ENCODE measurements at regions not wholly inside any gene's neighbourhood (a gene's known extent, or its start where the extent isn't known, plus 50 kb on each side); places are given as distances from the start of the nearest gene placed in this dataset.
"Not testable (repeated sequence)": the region's sequence is repeated elsewhere in the genome, so short reads cannot be mapped to it uniquely, and the experiment has no call there.

- no peak for TF ChIP-seq CTCF (IDR thresholded peaks at IDR 0.05)
- intact Hi-C loops (cut with DNase I) = no loop called here
- H3K9me3 ChIP-seq = no peaks in the 10 kb centered on the region
- H3K27ac ChIP-seq = no peak overlapping the region
- H3K4me1 ChIP-seq = no peaks in the 10 kb centered on the region
- DNase-seq = no peak
- H3K9ac ChIP-seq (ENCODE audit: low read depth in 2 of 2, low read length in 2 of 2) = no peak overlapping the region
- H3K27me3 ChIP-seq = no peaks in the 10 kb centered on the region
- no peak overlapping the region for H3K4me3 ChIP-seq
- no peaks in the 10 kb centered on the region for H3K36me3 ChIP-seq
These were observed 80.5 kb upstream of the OSBPL11 start for GRCh38 chr3:125675791-125676190.

GRCh38 chr3:125679258-125679657 is 84.0 kb upstream of the OSBPL11 start:
- no peak for TF ChIP-seq CTCF (IDR thresholded peaks at IDR 0.05)
- Histone ChIP-seq H3K9ac (ENCODE audit: low read depth in 2 of 2, low read length in 2 of 2) (no peak overlapping the region), H3K27ac (no peak overlapping the region), H3K27me3 (no peaks in the 10 kb centered on the region), H3K9me3 (no peaks in the 10 kb centered on the region), H3K4me1 (no peaks in the 10 kb centered on the region), H3K36me3 (no peaks in the 10 kb centered on the region), H3K4me3 (no peak overlapping the region)
- intact Hi-C loops (cut with DNase I) = no loop called here
- DNase-seq = no peak

- H3K9me3 ChIP-seq = no peaks in the 10 kb centered on the region
- H3K4me1 ChIP-seq = no peaks in the 10 kb centered on the region
- H3K36me3 ChIP-seq = no peaks in the 10 kb centered on the region
- no peaks in the 10 kb centered on the region for H3K27me3 ChIP-seq
- no peak for DNase-seq
- no peak overlapping the region for H3K27ac ChIP-seq
- H3K9ac ChIP-seq (ENCODE audit: low read depth in 2 of 2, low read length in 2 of 2) = no peak overlapping the region
- intact Hi-C loops (cut with DNase I) = no loop called here
- TF ChIP-seq CTCF (IDR thresholded peaks at IDR 0.05) = no peak
- no peak overlapping the region for H3K4me3 ChIP-seq
These were observed 85.8 kb upstream of the OSBPL11 start for GRCh38 chr3:125681146-125681545.

- DNase-seq; H3K4me1 ChIP-seq; H3K9me3 ChIP-seq; intact Hi-C loops (cut with DNase I); H3K27me3 ChIP-seq; H3K27ac ChIP-seq; H3K4me3 ChIP-seq; H3K36me3 ChIP-seq; H3K9ac ChIP-seq (ENCODE audit: low read depth in 2 of 2, low read length in 2 of 2): not testable (repeated sequence)
These were observed 86.6 kb upstream of the OSBPL11 start for GRCh38 chr3:125681906-125682305.

- H3K9ac ChIP-seq (ENCODE audit: low read depth in 2 of 2, low read length in 2 of 2); H3K4me1 ChIP-seq; DNase-seq; H3K4me3 ChIP-seq; H3K27ac ChIP-seq; H3K27me3 ChIP-seq; H3K9me3 ChIP-seq; H3K36me3 ChIP-seq; intact Hi-C loops (cut with DNase I): not testable (repeated sequence)
These were observed 87.3 kb upstream of the OSBPL11 start for GRCh38 chr3:125682610-125683009.

- H3K27ac ChIP-seq = no peak overlapping the region
- no peak overlapping the region for H3K9ac ChIP-seq (ENCODE audit: low read depth in 2 of 2, low read length in 2 of 2)
- H3K36me3 ChIP-seq = no peaks in the 10 kb centered on the region
- intact Hi-C loops (cut with DNase I) = no loop called here
- no peaks in the 10 kb centered on the region for H3K9me3 ChIP-seq
- H3K27me3 ChIP-seq = no peaks in the 10 kb centered on the region
- no peak for TF ChIP-seq CTCF (IDR thresholded peaks at IDR 0.05)
- no peaks in the 10 kb centered on the region for H3K4me1 ChIP-seq
- no peak for DNase-seq
- H3K4me3 ChIP-seq = no peak overlapping the region
These were observed 88.0 kb upstream of the OSBPL11 start for GRCh38 chr3:125683067-125683829.

Measured in colonic mucosa (tissue), 4 donors.